ENCODE measurements at regions not wholly inside any gene's neighbourhood (a gene's known extent, or its start where the extent isn't known, plus 50 kb on each side); places are given as distances from the start of the nearest gene placed in this dataset.

GRCh38 chr4:160319221-160319867, 1216.5 kb downstream of the RAPGEF2 start (continued):
- no peak for TF ChIP-seq STAT6 (CRISPR knock-in tag; conservative IDR thresholded peaks at IDR 0.05; ENCODE audit: low read depth)
- TF ChIP-seq FOXP4 (CRISPR knock-in tag; IDR thresholded peaks at IDR 0.05), result no peak

GRCh38 chr4:160319868-160320260, 1217.0 kb downstream of the RAPGEF2 start:
- H3K36me3 Mint-ChIP-seq, result no peaks in the 10 kb centered on the region
- POLR2A ChIA-PET, result no interaction called here

More at GRCh38 chr4:160319868-160320260, 1217.0 kb downstream of the RAPGEF2 start:
- CTCF ChIA-PET, result no interaction called here
- Mint-ChIP-seq H3K4me3 (no peak overlapping the region), H3K27me3 (ENCODE audit: low read depth) (no peaks in the 10 kb centered on the region), H3K9me3 (peaks cover 7% of the 10 kb centered on the region; the same call in 1 of the 2 replicates), H3K4me1 (no peaks in the 10 kb centered on the region), H3K27ac (no peak overlapping the region)
- no peak for DNase-seq (ENCODE audit: low spot score)
- no peak for ATAC-seq
- no peak for TF ChIP-seq ESRRA (CRISPR knock-in tag; IDR thresholded peaks at IDR 0.05; ENCODE audit: borderline replicate concordance)
- TF ChIP-seq, protein P1, sequence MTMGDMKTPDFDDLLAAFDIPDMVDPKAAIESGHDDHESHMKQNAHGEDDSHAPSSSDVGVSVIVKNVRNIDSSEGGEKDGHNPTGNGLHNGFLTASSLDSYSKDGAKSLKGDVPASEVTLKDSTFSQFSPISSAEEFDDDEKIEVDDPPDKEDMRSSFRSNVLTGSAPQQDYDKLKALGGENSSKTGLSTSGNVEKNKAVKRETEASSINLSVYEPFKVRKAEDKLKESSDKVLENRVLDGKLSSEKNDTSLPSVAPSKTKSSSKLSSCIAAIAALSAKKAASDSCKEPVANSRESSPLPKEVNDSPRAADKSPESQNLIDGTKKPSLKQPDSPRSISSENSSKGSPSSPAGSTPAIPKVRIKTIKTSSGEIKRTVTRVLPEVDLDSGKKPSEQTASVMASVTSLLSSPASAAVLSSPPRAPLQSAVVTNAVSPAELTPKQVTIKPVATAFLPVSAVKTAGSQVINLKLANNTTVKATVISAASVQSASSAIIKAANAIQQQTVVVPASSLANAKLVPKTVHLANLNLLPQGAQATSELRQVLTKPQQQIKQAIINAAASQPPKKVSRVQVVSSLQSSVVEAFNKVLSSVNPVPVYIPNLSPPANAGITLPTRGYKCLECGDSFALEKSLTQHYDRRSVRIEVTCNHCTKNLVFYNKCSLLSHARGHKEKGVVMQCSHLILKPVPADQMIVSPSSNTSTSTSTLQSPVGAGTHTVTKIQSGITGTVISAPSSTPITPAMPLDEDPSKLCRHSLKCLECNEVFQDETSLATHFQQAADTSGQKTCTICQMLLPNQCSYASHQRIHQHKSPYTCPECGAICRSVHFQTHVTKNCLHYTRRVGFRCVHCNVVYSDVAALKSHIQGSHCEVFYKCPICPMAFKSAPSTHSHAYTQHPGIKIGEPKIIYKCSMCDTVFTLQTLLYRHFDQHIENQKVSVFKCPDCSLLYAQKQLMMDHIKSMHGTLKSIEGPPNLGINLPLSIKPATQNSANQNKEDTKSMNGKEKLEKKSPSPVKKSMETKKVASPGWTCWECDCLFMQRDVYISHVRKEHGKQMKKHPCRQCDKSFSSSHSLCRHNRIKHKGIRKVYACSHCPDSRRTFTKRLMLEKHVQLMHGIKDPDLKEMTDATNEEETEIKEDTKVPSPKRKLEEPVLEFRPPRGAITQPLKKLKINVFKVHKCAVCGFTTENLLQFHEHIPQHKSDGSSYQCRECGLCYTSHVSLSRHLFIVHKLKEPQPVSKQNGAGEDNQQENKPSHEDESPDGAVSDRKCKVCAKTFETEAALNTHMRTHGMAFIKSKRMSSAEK (CRISPR knock-in tag; IDR thresholded peaks at IDR 0.05; ENCODE audit: borderline replicate concordance), result no peak
- no peak for TF ChIP-seq MLX (CRISPR knock-in tag; IDR thresholded peaks at IDR 0.05)
- TF ChIP-seq ZNF416 (CRISPR knock-in tag; IDR thresholded peaks at IDR 0.05), result no peak
- TF ChIP-seq NR2C2 (CRISPR knock-in tag; IDR thresholded peaks at IDR 0.05), result no peak
- no peak for TF ChIP-seq JUN (CRISPR knock-in tag; IDR thresholded peaks at IDR 0.05)
- no peak for TF ChIP-seq TP53 (CRISPR knock-in tag; IDR thresholded peaks at IDR 0.05)
- TF ChIP-seq ELF4 (CRISPR knock-in tag; IDR thresholded peaks at IDR 0.05; ENCODE audit: low read depth), result no peak
- TF ChIP-seq PRRX2 (CRISPR knock-in tag; IDR thresholded peaks at IDR 0.05), result no peak
- no peak for TF ChIP-seq GRHL2 (CRISPR knock-in tag; IDR thresholded peaks at IDR 0.05; ENCODE audit: insufficient replicate concordance, severe bottlenecking)
- TF ChIP-seq EMX1 (CRISPR knock-in tag; IDR thresholded peaks at IDR 0.05), result no peak
- no peak for TF ChIP-seq HMGXB4 (CRISPR knock-in tag; IDR thresholded peaks at IDR 0.05)
- TF ChIP-seq SOX15 (CRISPR knock-in tag; IDR thresholded peaks at IDR 0.05), result no peak

Measured in WTC11 (cell line).